ENCODE measurements at regions not wholly inside any gene's neighbourhood (a gene's known extent, or its start where the extent isn't known, plus 50 kb on each side); places are given as distances from the start of the nearest gene placed in this dataset.

DNA sequence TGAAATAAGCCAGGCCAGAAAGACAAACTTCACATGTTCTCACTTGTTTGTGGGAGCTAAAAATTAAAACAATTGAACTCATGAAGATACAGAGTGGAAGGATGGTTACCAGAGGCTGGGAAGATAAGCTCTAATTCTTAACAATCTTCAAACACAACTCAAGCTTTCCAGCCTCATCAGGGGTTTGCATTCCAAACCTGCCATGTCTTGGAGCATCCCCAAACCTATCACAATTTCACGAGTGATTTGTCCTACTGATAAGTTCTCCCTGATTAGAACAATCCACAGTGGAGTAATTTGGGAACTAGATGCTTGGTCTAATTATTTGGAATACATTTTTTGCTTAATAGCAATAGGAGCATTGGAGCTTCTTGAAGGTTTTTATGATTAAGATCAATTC is 418.5 kb upstream of the PKN2 start:
- FAIRE-seq (no peak), DNase-seq (ENCODE audit: low read depth, low spot score) (no peak), ATAC-seq (no peak)
- H3K4me2 ChIP-seq (ENCODE audit: control insufficient read depth, insufficient read depth): no peak overlapping the region
- H4K20me1 ChIP-seq (ENCODE audit: control insufficient read depth, insufficient read depth): no peaks in the 10 kb centered on the region
- SMC1A ChIA-PET (ENCODE audit: uncharacterized antibody, unreplicated experiment): interaction anchor here (0.7 to 1.2 kb wide), 2 partner anchors 11 to 442 kb away, joined by 3 read pairs; no protein-coding TSS in a partner anchor
- in situ Hi-C loops (cut with MboI) (no loop called here), intact Hi-C loops (cut with micrococcal nuclease; ENCODE audit: unreplicated experiment) (loop anchor here (10.0 kb wide), 1 partner anchor 299 kb away; no protein-coding TSS in a partner anchor)
- 0% methylated on average over 1 of the region's 1 CpG for WGBS (ENCODE audit: insufficient coverage, insufficient replicate concordance, low lambda C conversion rate, missing lambda C conversion rate)
- RAD21 ChIA-PET (ENCODE audit: unreplicated experiment): interaction anchor here (0.6 kb wide), 1 partner anchor 732 kb away, joined by 3 read pairs; no protein-coding TSS in a partner anchor
- POLR2A ChIA-PET: no interaction called here
- no peak overlapping the region for H3K9ac ChIP-seq (ENCODE audit: control insufficient read depth, insufficient read depth, low read length)
- H3K27me3 ChIP-seq (replicated peaks in 1 of 2; ENCODE audit: control insufficient read depth in 2 of 2, insufficient read depth in 2 of 2, low read length in 1 of 2): no peaks in the 10 kb centered on the region
- no peak for TF ChIP-seq RB1 (IDR thresholded peaks at IDR 0.05; ENCODE audit: borderline replicate concordance)
- TF ChIP-seq NR2C2 (IDR thresholded peaks at IDR 0.05; ENCODE audit: borderline replicate concordance, control insufficient read depth, insufficient read length, low read depth): no peak
- TF ChIP-seq YBX1 (IDR thresholded peaks at IDR 0.05): no peak
- no peak for TF ChIP-seq PML (IDR thresholded peaks at IDR 0.05; ENCODE audit: low read length)
- TF ChIP-seq ZBED1 (IDR thresholded peaks at IDR 0.05; ENCODE audit: borderline replicate concordance): no peak
- H3K36me3 ChIP-seq (ENCODE audit: control insufficient read depth in 2 of 2, insufficient read depth in 2 of 2, low read length in 1 of 2): no peaks in the 10 kb centered on the region
- no peak overlapping the region for H3K4me3 ChIP-seq
- no peak overlapping the region for H3K27ac ChIP-seq (ENCODE audit: control insufficient read depth, insufficient read depth)
- H3K9me3 ChIP-seq (replicated peaks; ENCODE audit: control insufficient read depth, insufficient read depth, low read length): no peaks in the 10 kb centered on the region
- no peak overlapping the region for H2AFZ ChIP-seq (ENCODE audit: control insufficient read depth, low read depth, low read length)
- no TSS peak for BruUV-seq (replicated peaks)
- H3K79me2 ChIP-seq (ENCODE audit: control insufficient read depth, insufficient read depth, low read length): no peaks in the 10 kb centered on the region
- CTCF ChIA-PET: no interaction called here
- H3K4me1 ChIP-seq (ENCODE audit: control insufficient read depth, insufficient read depth, low read length): no peaks in the 10 kb centered on the region

DNA sequence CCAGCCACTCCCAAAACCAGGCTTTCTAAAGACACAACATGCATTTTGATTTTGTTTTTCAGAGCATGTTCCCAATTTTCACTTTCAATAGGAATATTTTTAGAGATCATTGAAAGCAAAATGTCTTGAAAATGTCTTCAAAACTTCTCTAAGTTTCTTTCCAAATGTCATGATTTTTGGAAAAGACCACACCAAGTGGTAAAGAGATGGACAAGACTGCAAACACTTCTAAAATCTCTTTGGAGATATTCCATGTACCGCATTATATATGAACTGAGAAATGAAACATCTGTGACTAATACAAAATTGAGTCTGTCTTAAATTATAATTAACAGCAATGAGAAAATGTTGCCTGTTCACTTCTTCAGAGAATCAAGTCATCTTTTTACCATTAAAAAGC is 418.0 kb upstream of the PKN2 start:
- H3K27me3 ChIP-seq (replicated peaks in 1 of 2; ENCODE audit: control insufficient read depth in 2 of 2, insufficient read depth in 2 of 2, low read length in 1 of 2): no peaks in the 10 kb centered on the region
- CTCF ChIA-PET: no interaction called here
- H3K4me1 ChIP-seq (ENCODE audit: control insufficient read depth, insufficient read depth, low read length): no peaks in the 10 kb centered on the region
- no peaks in the 10 kb centered on the region for H3K79me2 ChIP-seq (ENCODE audit: control insufficient read depth, insufficient read depth, low read length)
- no peak overlapping the region for H3K4me3 ChIP-seq
- POLR2A ChIA-PET: no interaction called here
- RAD21 ChIA-PET (ENCODE audit: unreplicated experiment): interaction anchor here (0.6 kb wide), 1 partner anchor 732 kb away, joined by 3 read pairs; no protein-coding TSS in a partner anchor
- WGBS (ENCODE audit: insufficient coverage, insufficient replicate concordance, low lambda C conversion rate, missing lambda C conversion rate): 100% methylated on average over 1 of the region's 1 CpG
- H2AFZ ChIP-seq (ENCODE audit: control insufficient read depth, low read depth, low read length): no peak overlapping the region
- no peak overlapping the region for H3K4me2 ChIP-seq (ENCODE audit: control insufficient read depth, insufficient read depth)
- SMC1A ChIA-PET (ENCODE audit: uncharacterized antibody, unreplicated experiment): interaction anchor here (1.2 kb wide), 1 partner anchor 11 kb away, joined by 3 read pairs; no protein-coding TSS in a partner anchor
- no peaks in the 10 kb centered on the region for H3K9me3 ChIP-seq (replicated peaks; ENCODE audit: control insufficient read depth, insufficient read depth, low read length)
- FAIRE-seq: no peak
- ATAC-seq: no peak
- no peak overlapping the region for H3K27ac ChIP-seq (ENCODE audit: control insufficient read depth, insufficient read depth)
- no TSS peak for BruUV-seq (replicated peaks)
- in situ Hi-C loops (cut with MboI): no loop called here
- H3K36me3 ChIP-seq (ENCODE audit: control insufficient read depth in 2 of 2, insufficient read depth in 2 of 2, low read length in 1 of 2): no peaks in the 10 kb centered on the region
- intact Hi-C loops (cut with micrococcal nuclease; ENCODE audit: unreplicated experiment): loop anchor here (10.0 kb wide), 1 partner anchor 299 kb away; no protein-coding TSS in a partner anchor
- no peak overlapping the region for H3K9ac ChIP-seq (ENCODE audit: control insufficient read depth, insufficient read depth, low read length)
- no peak for DNase-seq (ENCODE audit: low read depth, low spot score)
- no peaks in the 10 kb centered on the region for H4K20me1 ChIP-seq (ENCODE audit: control insufficient read depth, insufficient read depth)
- TF ChIP-seq, protein P1, sequence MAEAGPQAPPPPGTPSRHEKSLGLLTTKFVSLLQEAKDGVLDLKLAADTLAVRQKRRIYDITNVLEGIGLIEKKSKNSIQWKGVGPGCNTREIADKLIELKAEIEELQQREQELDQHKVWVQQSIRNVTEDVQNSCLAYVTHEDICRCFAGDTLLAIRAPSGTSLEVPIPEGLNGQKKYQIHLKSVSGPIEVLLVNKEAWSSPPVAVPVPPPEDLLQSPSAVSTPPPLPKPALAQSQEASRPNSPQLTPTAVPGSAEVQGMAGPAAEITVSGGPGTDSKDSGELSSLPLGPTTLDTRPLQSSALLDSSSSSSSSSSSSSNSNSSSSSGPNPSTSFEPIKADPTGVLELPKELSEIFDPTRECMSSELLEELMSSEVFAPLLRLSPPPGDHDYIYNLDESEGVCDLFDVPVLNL (IDR thresholded peaks at IDR 0.05; ENCODE audit: low read depth, low read length): no peak
- no peak for TF ChIP-seq BACH1 (IDR thresholded peaks at IDR 0.05; ENCODE audit: borderline replicate concordance)
- TF ChIP-seq KDM1A (IDR thresholded peaks at IDR 0.05; ENCODE audit: borderline replicate concordance): no peak
- no peak for TF ChIP-seq CBFB (IDR thresholded peaks at IDR 0.05; ENCODE audit: low read depth)
- TF ChIP-seq, protein P2, sequence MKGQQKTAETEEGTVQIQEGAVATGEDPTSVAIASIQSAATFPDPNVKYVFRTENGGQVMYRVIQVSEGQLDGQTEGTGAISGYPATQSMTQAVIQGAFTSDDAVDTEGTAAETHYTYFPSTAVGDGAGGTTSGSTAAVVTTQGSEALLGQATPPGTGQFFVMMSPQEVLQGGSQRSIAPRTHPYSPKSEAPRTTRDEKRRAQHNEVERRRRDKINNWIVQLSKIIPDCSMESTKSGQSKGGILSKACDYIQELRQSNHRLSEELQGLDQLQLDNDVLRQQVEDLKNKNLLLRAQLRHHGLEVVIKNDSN (IDR thresholded peaks at IDR 0.05; ENCODE audit: borderline replicate concordance, extremely low read length, insufficient read depth, low read depth, low read length): no peak
- no peak for TF ChIP-seq SIX5 (IDR thresholded peaks at IDR 0.05; ENCODE audit: low read depth, low read length, severe bottlenecking)
- no peak for TF ChIP-seq HCFC1 (IDR thresholded peaks at IDR 0.05; ENCODE audit: low read length)
- TF ChIP-seq, protein P3, sequence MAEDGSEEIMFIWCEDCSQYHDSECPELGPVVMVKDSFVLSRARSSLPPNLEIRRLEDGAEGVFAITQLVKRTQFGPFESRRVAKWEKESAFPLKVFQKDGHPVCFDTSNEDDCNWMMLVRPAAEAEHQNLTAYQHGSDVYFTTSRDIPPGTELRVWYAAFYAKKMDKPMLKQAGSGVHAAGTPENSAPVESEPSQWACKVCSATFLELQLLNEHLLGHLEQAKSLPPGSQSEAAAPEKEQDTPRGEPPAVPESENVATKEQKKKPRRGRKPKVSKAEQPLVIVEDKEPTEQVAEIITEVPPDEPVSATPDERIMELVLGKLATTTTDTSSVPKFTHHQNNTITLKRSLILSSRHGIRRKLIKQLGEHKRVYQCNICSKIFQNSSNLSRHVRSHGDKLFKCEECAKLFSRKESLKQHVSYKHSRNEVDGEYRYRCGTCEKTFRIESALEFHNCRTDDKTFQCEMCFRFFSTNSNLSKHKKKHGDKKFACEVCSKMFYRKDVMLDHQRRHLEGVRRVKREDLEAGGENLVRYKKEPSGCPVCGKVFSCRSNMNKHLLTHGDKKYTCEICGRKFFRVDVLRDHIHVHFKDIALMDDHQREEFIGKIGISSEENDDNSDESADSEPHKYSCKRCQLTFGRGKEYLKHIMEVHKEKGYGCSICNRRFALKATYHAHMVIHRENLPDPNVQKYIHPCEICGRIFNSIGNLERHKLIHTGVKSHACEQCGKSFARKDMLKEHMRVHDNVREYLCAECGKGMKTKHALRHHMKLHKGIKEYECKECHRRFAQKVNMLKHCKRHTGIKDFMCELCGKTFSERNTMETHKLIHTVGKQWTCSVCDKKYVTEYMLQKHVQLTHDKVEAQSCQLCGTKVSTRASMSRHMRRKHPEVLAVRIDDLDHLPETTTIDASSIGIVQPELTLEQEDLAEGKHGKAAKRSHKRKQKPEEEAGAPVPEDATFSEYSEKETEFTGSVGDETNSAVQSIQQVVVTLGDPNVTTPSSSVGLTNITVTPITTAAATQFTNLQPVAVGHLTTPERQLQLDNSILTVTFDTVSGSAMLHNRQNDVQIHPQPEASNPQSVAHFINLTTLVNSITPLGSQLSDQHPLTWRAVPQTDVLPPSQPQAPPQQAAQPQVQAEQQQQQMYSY (CRISPR knock-in tag; IDR thresholded peaks at IDR 0.05): no peak
- TF ChIP-seq SREBF2 (IDR thresholded peaks at IDR 0.05; ENCODE audit: low read length): no peak

Data from GM12878 (cell line).